OCI-LY7 (cell line): ENCODE measurements at regions not wholly inside any gene's neighbourhood (a gene's known extent, or its start where the extent isn't known, plus 50 kb on each side); places are given as distances from the start of the nearest gene placed in this dataset.

Experiments used
- BruUV-seq: library from RNA; stranded (reverse); fragments of 400-500 nt; replicated peaks from 2 replicates; lab custom pipeline; 2021; lab: Mats Ljungman, UMichigan
- CTCF ChIA-PET: fragments of 300-600 bp; sonication (Branson Sonifier 250); formaldehyde crosslinking; loops from one replicate; lab custom pipeline; 2022; ENCODE audit warnings: antibody characterized with exemption; ENCODE audit not compliant: unreplicated experiment; lab: Charles Lee
- POLR2A ChIA-PET: fragments of 300-600 bp; sonication (Branson Sonifier 250); formaldehyde crosslinking; loops from one replicate; lab custom pipeline; 2022; ENCODE audit warnings: antibody characterized with exemption; lab: Charles Lee
- DNase-seq: peaks from one replicate; pipeline ENCODE4 v3.0.0-alpha.2; 2015; ENCODE audit warnings: low spot score
- H2AFZ ChIP-seq: fragments of 200-600 bp; sonication (generic), shearing (Covaris generic); 2 replicates; pipeline ENCODE4 v1.6.1; 2014; ENCODE audit warnings: mild to moderate bottlenecking, antibody characterized with exemption, low read length, moderate library complexity
- H3K27ac ChIP-seq: fragments of 200-600 bp; sonication (generic); 2 replicates; pipeline ENCODE4 v1.5.1; 2014; ENCODE audit warnings: mixed run types, low read depth, mild to moderate bottlenecking, moderate library complexity, low read length, inconsistent platforms; ENCODE audit not compliant: poor library complexity, severe bottlenecking
- H3K36me3 ChIP-seq: fragments of 200-600 bp; sonication (generic); 2 replicates; pipeline ENCODE4 v1.6.1; 2014; ENCODE audit warnings: mild to moderate bottlenecking, antibody characterized with exemption, low read length, moderate library complexity, mixed read lengths; ENCODE audit not compliant: insufficient read depth
- H3K4me1 ChIP-seq: fragments of 200-600 bp; sonication (generic); 2 replicates; pipeline ENCODE4 v1.5.1; 2014; ENCODE audit warnings: mild to moderate bottlenecking, low read length; ENCODE audit not compliant: insufficient read depth, poor library complexity, severe bottlenecking
- H3K4me2 ChIP-seq: fragments of 200-600 bp; sonication (generic); 2 replicates; pipeline ENCODE4 v1.6.1; 2014; ENCODE audit warnings: mild to moderate bottlenecking, low read length
- H3K4me3 ChIP-seq: fragments of 200-600 bp; sonication (generic); 2 replicates; pipeline ENCODE4 v1.5.1; 2014; ENCODE audit warnings: mild to moderate bottlenecking, low read depth, low read length; ENCODE audit not compliant: poor library complexity, severe bottlenecking
- H3K79me2 ChIP-seq: fragments of 200-600 bp; sonication (generic); 2 replicates; pipeline ENCODE4 v1.6.1; 2016; ENCODE audit warnings: low read depth, mild to moderate bottlenecking, low read length, moderate library complexity, mixed read lengths; ENCODE audit not compliant: insufficient read depth
- H3K9me2 ChIP-seq: fragments of 200-600 bp; sonication (generic); 2 replicates; pipeline ENCODE4 v1.6.1; 2016; ENCODE audit warnings: mild to moderate bottlenecking, low read length, mixed read lengths; ENCODE audit not compliant: insufficient read depth
- H3K9me3 ChIP-seq: fragments of 200-600 bp; sonication (generic); 2 replicates; pipeline ENCODE4 v1.6.1; 2014; ENCODE audit warnings: mild to moderate bottlenecking, mixed run types, low read length, mixed read lengths
- H4K20me1 ChIP-seq: fragments of 200-600 bp; sonication (generic); 2 replicates; pipeline ENCODE4 v1.6.1; 2014; ENCODE audit warnings: mild to moderate bottlenecking, antibody characterized with exemption, low read length, moderate library complexity, mixed read lengths; ENCODE audit not compliant: insufficient read depth
- EZH2phosphoT487 ChIP-seq: fragments of 200-600 bp; sonication (generic); IDR thresholded peaks from 2 replicates; pipeline ENCODE4 v1.6.1; 2018; ENCODE audit warnings: low read depth, borderline replicate concordance, mild to moderate bottlenecking, mixed run types, antibody characterized with exemption, low read length, moderate library complexity, mixed read lengths
- intact Hi-C: fragments of 100-400 bp; cut with micrococcal nuclease; formaldehyde crosslinking; loops from one replicate; pipeline ENCODE4 v1.10.0; 2022; ENCODE audit not compliant: unreplicated experiment
- TF ChIP-seq, protein P1 (sequence below): fragments of 200-600 bp; sonication (generic); conservative IDR thresholded peaks from 2 replicates; pipeline ENCODE4 v1.5.1; 2014; ENCODE audit warnings: mild to moderate bottlenecking, antibody characterized with exemption, low read length, moderate library complexity, mixed read lengths

- intact Hi-C loops, result no loop called here
- H3K9me2 ChIP-seq, result no peaks in the 10 kb centered on the region
- no peaks in the 10 kb centered on the region for H4K20me1 ChIP-seq
- peaks cover 13% of the 10 kb centered on the region for H3K4me1 ChIP-seq
- 0 out of 2 replicates have a peak overlapping the region, but pooled peaks have one; percentile 40 for H2AFZ ChIP-seq
- no peaks in the 10 kb centered on the region; the same call in 1 of the 2 replicates for H3K9me3 ChIP-seq
- H3K79me2 ChIP-seq, result no peaks in the 10 kb centered on the region
- CTCF ChIA-PET, result interaction anchor here (0.6 kb wide), 1 partner anchor 72 kb away, joined by 3 read pairs; no protein-coding TSS in a partner anchor
- TF ChIP-seq, protein P1, sequence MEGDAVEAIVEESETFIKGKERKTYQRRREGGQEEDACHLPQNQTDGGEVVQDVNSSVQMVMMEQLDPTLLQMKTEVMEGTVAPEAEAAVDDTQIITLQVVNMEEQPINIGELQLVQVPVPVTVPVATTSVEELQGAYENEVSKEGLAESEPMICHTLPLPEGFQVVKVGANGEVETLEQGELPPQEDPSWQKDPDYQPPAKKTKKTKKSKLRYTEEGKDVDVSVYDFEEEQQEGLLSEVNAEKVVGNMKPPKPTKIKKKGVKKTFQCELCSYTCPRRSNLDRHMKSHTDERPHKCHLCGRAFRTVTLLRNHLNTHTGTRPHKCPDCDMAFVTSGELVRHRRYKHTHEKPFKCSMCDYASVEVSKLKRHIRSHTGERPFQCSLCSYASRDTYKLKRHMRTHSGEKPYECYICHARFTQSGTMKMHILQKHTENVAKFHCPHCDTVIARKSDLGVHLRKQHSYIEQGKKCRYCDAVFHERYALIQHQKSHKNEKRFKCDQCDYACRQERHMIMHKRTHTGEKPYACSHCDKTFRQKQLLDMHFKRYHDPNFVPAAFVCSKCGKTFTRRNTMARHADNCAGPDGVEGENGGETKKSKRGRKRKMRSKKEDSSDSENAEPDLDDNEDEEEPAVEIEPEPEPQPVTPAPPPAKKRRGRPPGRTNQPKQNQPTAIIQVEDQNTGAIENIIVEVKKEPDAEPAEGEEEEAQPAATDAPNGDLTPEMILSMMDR, result peak; percentile 63
- no peak for TF ChIP-seq EZH2phosphoT487
- H3K27ac ChIP-seq, result no peak overlapping the region
- H3K36me3 ChIP-seq, result no peaks in the 10 kb centered on the region
- POLR2A ChIA-PET, result interaction anchor here (1.2 kb wide), 1 partner anchor 17 kb away, joined by 3 read pairs; no protein-coding TSS in a partner anchor
- BruUV-seq, result no TSS peak
- H3K4me2 ChIP-seq, result peak overlapping the region; percentile 39
- peak; percentile 73 for DNase-seq
- H3K4me3 ChIP-seq, result no peak overlapping the region
These were observed 232.0 kb upstream of the HES1 start for GRCh38 chr3:193903966-193904365.

DNA sequence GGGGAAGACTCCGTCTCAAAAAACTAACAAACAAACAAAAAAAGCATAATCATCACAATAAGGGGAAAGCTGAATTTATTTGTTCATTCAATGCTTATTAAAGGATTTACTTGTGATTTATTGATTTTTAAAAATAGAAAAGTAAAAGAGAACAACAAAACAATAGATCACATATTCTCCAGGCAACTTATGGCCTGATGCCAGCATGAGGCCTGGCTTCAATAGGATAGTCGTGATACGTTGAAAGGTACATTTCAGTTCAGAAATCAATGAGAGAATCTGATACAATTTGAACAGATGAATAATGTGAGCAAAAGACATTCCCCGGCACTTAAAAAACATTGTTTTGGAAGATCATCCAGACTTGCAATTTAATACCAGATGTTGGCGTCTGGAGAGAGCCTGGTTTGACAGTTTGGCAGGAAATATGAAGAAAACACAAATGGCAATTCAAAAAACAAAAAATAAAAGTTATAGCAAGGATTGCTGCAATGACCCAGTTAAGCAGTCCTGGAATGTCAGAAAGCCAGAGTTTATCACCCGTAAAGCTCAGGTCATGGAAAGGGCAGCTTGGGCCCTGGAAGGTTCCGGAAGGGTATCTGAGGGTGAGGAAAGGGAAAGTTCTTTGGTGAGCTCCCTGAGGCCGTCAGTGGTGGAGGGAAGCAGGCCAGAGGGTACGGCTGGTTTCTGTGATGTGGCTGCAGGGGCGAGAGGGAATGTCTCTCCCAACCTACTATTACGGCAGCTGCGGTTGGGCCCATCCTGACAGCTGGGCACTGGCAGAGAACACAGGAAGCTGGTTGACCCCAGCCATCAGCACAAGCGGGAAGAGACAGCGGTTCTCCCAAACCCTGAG is 230.2 kb upstream of the HES1 start:
- Histone ChIP-seq H3K4me3 (no peak overlapping the region), H3K9me3 (no peaks in the 10 kb centered on the region; the same call in 1 of the 2 replicates), H3K79me2 (no peaks in the 10 kb centered on the region), H3K36me3 (no peaks in the 10 kb centered on the region), H3K4me2 (no peak overlapping the region), H3K4me1 (peaks cover 13% of the 10 kb centered on the region), H3K9me2 (no peaks in the 10 kb centered on the region), H4K20me1 (no peaks in the 10 kb centered on the region), H2AFZ (no peak overlapping the region), H3K27ac (no peak overlapping the region)
- CTCF ChIA-PET, result no interaction called here
- intact Hi-C loops, result no loop called here
- DNase-seq, result no peak
- POLR2A ChIA-PET, result interaction anchor here (0.5 kb wide), 1 partner anchor 40 kb away, joined by 3 read pairs; no protein-coding TSS in a partner anchor
- no TSS peak for BruUV-seq
- TF ChIP-seq, protein P1, result no peak
- no peak for TF ChIP-seq EZH2phosphoT487
